ENCODE measurements at regions not wholly inside any gene's neighbourhood (a gene's known extent, or its start where the extent isn't known, plus 50 kb on each side); places are given as distances from the start of the nearest gene placed in this dataset.

GRCh38 chr2:226190479-226191252 lies 609.0 kb downstream of the IRS1 start:
- Histone ChIP-seq H3K9ac (ENCODE audit: insufficient read length, low read depth) (no peak overlapping the region), H3K9me3 (ENCODE audit: insufficient read depth, low read length) (no peaks in the 10 kb centered on the region), H3K27me3 (ENCODE audit: insufficient read depth, insufficient read length) (no peaks in the 10 kb centered on the region), H3K4me3 (ENCODE audit: insufficient read length, low read depth) (no peak overlapping the region), H3K36me3 (ENCODE audit: insufficient read depth, insufficient read length, low read length) (no peaks in the 10 kb centered on the region), H3K4me1 (ENCODE audit: insufficient read depth, insufficient read length) (no peaks in the 10 kb centered on the region)
- no peak for DNase-seq (ENCODE audit: low read depth, low spot score)
- TF ChIP-seq ZNF274 (IDR thresholded peaks at IDR 0.05; ENCODE audit: low read depth, low read length) (no peak), SUZ12 (IDR thresholded peaks at IDR 0.05; ENCODE audit: extremely low read depth, insufficient read depth, insufficient read length) (no peak), YY1 (IDR thresholded peaks at IDR 0.05; ENCODE audit: insufficient read depth, insufficient read length) (no peak)

- Histone ChIP-seq H3K9me3 (ENCODE audit: insufficient read depth, low read length) (no peaks in the 10 kb centered on the region), H3K4me1 (ENCODE audit: insufficient read depth, insufficient read length) (no peaks in the 10 kb centered on the region), H3K36me3 (ENCODE audit: insufficient read depth, insufficient read length, low read length) (no peaks in the 10 kb centered on the region), H3K4me3 (ENCODE audit: insufficient read length, low read depth) (no peak overlapping the region), H3K27me3 (ENCODE audit: insufficient read depth, insufficient read length) (no peaks in the 10 kb centered on the region), H3K9ac (ENCODE audit: insufficient read length, low read depth) (no peak overlapping the region)
- no peak for DNase-seq (ENCODE audit: low read depth, low spot score)
- TF ChIP-seq SUZ12 (IDR thresholded peaks at IDR 0.05; ENCODE audit: extremely low read depth, insufficient read depth, insufficient read length) = no peak
- TF ChIP-seq ZNF274 (IDR thresholded peaks at IDR 0.05; ENCODE audit: low read depth, low read length) = no peak
- no peak for TF ChIP-seq YY1 (IDR thresholded peaks at IDR 0.05; ENCODE audit: insufficient read depth, insufficient read length)
Observed at GRCh38 chr2:226189061-226189460, 610.6 kb downstream of the IRS1 start.

GRCh38 chr2:226187616-226188015 lies 612.0 kb downstream of the IRS1 start:
- H3K4me1 ChIP-seq (ENCODE audit: insufficient read depth, insufficient read length) = no peaks in the 10 kb centered on the region
- TF ChIP-seq ZNF274 (IDR thresholded peaks at IDR 0.05; ENCODE audit: low read depth, low read length) = no peak
- TF ChIP-seq SUZ12 (IDR thresholded peaks at IDR 0.05; ENCODE audit: extremely low read depth, insufficient read depth, insufficient read length) = no peak
- no peak for TF ChIP-seq YY1 (IDR thresholded peaks at IDR 0.05; ENCODE audit: insufficient read depth, insufficient read length)
- H3K27me3 ChIP-seq (ENCODE audit: insufficient read depth, insufficient read length) = no peaks in the 10 kb centered on the region
- H3K9ac ChIP-seq (ENCODE audit: insufficient read length, low read depth) = no peak overlapping the region
- H3K4me3 ChIP-seq (ENCODE audit: insufficient read length, low read depth) = no peak overlapping the region
- H3K36me3 ChIP-seq (ENCODE audit: insufficient read depth, insufficient read length, low read length) = no peaks in the 10 kb centered on the region
- no peaks in the 10 kb centered on the region for H3K9me3 ChIP-seq (ENCODE audit: insufficient read depth, low read length)
- no peak for DNase-seq (ENCODE audit: low read depth, low spot score)

GRCh38 chr2:226187156-226187555 lies 612.5 kb downstream of the IRS1 start:
- Histone ChIP-seq H3K27me3 (ENCODE audit: insufficient read depth, insufficient read length) (no peaks in the 10 kb centered on the region), H3K4me3 (ENCODE audit: insufficient read length, low read depth) (no peak overlapping the region), H3K4me1 (ENCODE audit: insufficient read depth, insufficient read length) (no peaks in the 10 kb centered on the region), H3K9me3 (ENCODE audit: insufficient read depth, low read length) (no peaks in the 10 kb centered on the region), H3K9ac (ENCODE audit: insufficient read length, low read depth) (no peak overlapping the region), H3K36me3 (ENCODE audit: insufficient read depth, insufficient read length, low read length) (no peaks in the 10 kb centered on the region)
- no peak for DNase-seq (ENCODE audit: low read depth, low spot score)
- TF ChIP-seq YY1 (IDR thresholded peaks at IDR 0.05; ENCODE audit: insufficient read depth, insufficient read length) (no peak), SUZ12 (IDR thresholded peaks at IDR 0.05; ENCODE audit: extremely low read depth, insufficient read depth, insufficient read length) (no peak), ZNF274 (IDR thresholded peaks at IDR 0.05; ENCODE audit: low read depth, low read length) (no peak)

GRCh38 chr2:226185616-226186211 lies 613.9 kb downstream of the IRS1 start:
- no peak for DNase-seq (ENCODE audit: low read depth, low spot score)
- Histone ChIP-seq H3K36me3 (ENCODE audit: insufficient read depth, insufficient read length, low read length) (no peaks in the 10 kb centered on the region), H3K27me3 (ENCODE audit: insufficient read depth, insufficient read length) (no peaks in the 10 kb centered on the region), H3K9me3 (ENCODE audit: insufficient read depth, low read length) (no peaks in the 10 kb centered on the region), H3K4me1 (ENCODE audit: insufficient read depth, insufficient read length) (no peaks in the 10 kb centered on the region), H3K9ac (ENCODE audit: insufficient read length, low read depth) (no peak overlapping the region), H3K4me3 (ENCODE audit: insufficient read length, low read depth) (no peak overlapping the region)
- TF ChIP-seq YY1 (IDR thresholded peaks at IDR 0.05; ENCODE audit: insufficient read depth, insufficient read length) (no peak), SUZ12 (IDR thresholded peaks at IDR 0.05; ENCODE audit: extremely low read depth, insufficient read depth, insufficient read length) (no peak), ZNF274 (IDR thresholded peaks at IDR 0.05; ENCODE audit: low read depth, low read length) (no peak)

GRCh38 chr2:226184940-226185615 lies 614.5 kb downstream of the IRS1 start:
- Histone ChIP-seq H3K27me3 (ENCODE audit: insufficient read depth, insufficient read length) (no peaks in the 10 kb centered on the region), H3K36me3 (ENCODE audit: insufficient read depth, insufficient read length, low read length) (no peaks in the 10 kb centered on the region), H3K9me3 (ENCODE audit: insufficient read depth, low read length) (peaks cover 2% of the 10 kb centered on the region; the same call in 1 of the 2 replicates), H3K4me1 (ENCODE audit: insufficient read depth, insufficient read length) (no peaks in the 10 kb centered on the region), H3K4me3 (ENCODE audit: insufficient read length, low read depth) (no peak overlapping the region), H3K9ac (ENCODE audit: insufficient read length, low read depth) (no peak overlapping the region)
- TF ChIP-seq YY1 (IDR thresholded peaks at IDR 0.05; ENCODE audit: insufficient read depth, insufficient read length) (no peak), SUZ12 (IDR thresholded peaks at IDR 0.05; ENCODE audit: extremely low read depth, insufficient read depth, insufficient read length) (no peak), ZNF274 (IDR thresholded peaks at IDR 0.05; ENCODE audit: low read depth, low read length) (no peak)
- no peak for DNase-seq (ENCODE audit: low read depth, low spot score)

GRCh38 chr2:226184540-226184939 lies 615.1 kb downstream of the IRS1 start:
- H3K9me3 ChIP-seq (ENCODE audit: insufficient read depth, low read length) = peaks cover 4% of the 10 kb centered on the region; the same call in 1 of the 2 replicates
- no peaks in the 10 kb centered on the region for H3K4me1 ChIP-seq (ENCODE audit: insufficient read depth, insufficient read length)
- H3K27me3 ChIP-seq (ENCODE audit: insufficient read depth, insufficient read length) = no peaks in the 10 kb centered on the region
- no peak overlapping the region for H3K9ac ChIP-seq (ENCODE audit: insufficient read length, low read depth)
- no peak overlapping the region for H3K4me3 ChIP-seq (ENCODE audit: insufficient read length, low read depth)
- TF ChIP-seq ZNF274 (IDR thresholded peaks at IDR 0.05; ENCODE audit: low read depth, low read length) (no peak), SUZ12 (IDR thresholded peaks at IDR 0.05; ENCODE audit: extremely low read depth, insufficient read depth, insufficient read length) (no peak), YY1 (IDR thresholded peaks at IDR 0.05; ENCODE audit: insufficient read depth, insufficient read length) (no peak)
- H3K36me3 ChIP-seq (ENCODE audit: insufficient read depth, insufficient read length, low read length) = no peaks in the 10 kb centered on the region
- DNase-seq (ENCODE audit: low read depth, low spot score) = no peak
